Activated gamma-delta T cell treated with Interleukin-2 at 50 U/mL for 16 hours (primary cell): ENCODE measurements at regions not wholly inside any gene's neighbourhood (a gene's known extent, or its start where the extent isn't known, plus 50 kb on each side); places are given as distances from the start of the nearest gene placed in this dataset.
"Not testable (repeated sequence)": the region's sequence is repeated elsewhere in the genome, so short reads cannot be mapped to it uniquely, and the experiment has no call there.

Experiments used
- DNase-seq: peaks from one replicate; pipeline ENCODE4 v3.0.0-alpha.2; 2020

DNA sequence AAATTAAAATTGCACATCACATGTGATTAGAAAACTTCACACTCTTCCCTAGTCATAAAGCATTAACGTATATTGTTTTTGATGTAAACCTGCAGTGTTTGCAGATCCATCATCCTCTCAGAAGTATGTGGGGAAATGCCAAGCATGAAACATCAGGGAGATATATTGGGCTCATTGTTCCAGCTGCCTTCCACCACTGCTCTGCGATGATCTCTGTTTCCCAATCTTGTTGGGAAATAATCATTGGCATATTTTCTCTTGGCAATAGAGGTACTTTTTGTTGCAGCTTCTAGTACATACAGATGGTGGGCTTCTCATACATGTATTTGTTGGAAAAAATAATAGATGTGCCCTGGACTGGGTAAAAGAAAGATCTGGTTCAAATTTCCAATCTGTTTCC, 466.3 kb upstream of the HS3ST1 start:
- DNase-seq: no peak

DNA sequence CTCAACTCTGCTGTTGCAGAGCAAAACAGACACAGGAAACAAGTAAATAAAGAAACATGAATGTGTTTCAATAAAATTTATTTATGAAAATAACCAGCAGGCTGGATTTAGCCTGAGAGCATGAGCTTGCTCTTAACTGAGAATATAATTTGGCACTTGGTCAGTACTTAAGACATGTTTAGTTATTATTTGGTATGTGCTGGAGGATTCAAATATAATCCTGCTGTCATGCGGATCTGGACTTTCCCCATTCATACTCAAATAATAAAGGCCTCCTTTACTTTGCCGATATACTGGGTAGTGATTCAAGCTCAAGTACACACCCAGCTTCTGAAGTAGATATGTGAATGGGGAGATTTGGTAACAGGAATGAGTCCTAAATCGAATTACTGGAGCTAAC, 465.5 kb upstream of the HS3ST1 start:
- no peak for DNase-seq

DNA sequence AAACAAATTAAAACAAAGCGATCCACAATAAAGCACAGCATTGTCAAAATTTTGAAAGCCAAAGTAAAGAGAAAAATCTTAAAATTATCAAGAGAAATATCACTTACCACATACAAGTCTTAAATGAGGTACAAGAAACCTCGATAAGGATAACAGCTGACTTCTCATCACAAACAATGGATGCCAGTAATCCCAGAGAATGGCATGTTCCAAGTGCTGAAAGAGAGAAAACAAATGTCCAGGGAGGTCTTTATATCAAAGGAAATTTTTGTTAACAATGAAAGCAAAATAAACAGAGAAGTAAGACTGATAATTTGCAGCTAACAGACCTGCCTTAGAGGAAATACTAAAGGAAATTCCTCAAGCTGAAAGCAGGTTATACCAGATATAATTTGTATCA, 460.4 kb upstream of the HS3ST1 start:
- DNase-seq: no peak

DNA sequence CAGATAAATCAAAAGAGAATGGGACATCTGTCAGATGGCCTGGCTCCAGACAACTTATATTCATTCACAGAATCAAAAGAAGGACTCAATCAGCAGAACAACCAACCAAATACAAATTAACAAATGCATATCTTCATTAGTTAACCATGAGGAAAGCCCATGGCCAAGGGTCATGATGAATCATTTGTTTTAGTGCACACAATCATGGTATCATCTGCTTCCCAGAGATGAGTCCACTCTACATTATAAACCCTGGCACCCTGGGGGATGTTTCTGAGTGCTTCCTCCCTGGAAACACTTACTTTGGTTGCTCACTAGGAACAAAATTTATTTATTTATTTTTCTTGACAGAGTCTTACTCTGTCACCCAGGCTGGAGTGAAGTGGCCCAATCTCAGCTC, 453.3 kb upstream of the HS3ST1 start:
- no peak for DNase-seq

DNA sequence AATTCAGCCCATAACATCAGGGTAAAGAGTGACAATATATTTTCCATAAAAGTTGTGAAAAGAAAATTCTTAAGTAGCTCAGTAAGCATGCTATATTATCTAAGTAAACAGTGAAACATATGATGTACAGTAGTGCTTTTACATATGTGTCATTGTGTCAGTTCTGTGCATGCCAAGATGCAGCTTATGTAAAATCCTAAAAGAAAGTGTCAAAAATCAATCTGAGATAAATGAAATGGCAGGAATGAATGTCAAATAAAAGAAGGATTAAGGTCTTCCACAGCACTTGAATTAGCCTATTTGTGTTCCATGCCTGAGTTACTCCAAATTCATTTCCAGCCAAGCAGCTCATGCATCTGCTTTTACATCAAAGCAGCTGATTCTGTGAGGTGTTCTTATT, 452.7 kb upstream of the HS3ST1 start:
- no peak for DNase-seq

DNA sequence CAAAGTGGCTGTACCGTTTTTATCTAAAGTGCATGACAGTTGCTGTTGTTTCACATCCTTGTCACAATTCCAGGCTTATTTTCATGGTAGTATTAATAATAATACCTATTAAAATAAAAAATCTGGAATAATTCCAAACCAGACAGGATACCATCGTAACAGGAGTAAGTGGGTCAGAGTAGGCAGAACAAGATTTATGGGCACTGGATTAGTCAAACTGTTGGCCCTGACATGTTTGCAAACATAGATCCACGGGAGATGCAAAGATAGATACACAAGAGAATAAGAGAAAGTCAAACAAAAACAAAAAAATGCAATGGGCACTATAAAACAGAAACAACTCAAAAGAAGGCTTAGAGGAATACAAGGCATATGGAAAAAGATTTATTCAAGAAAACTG, 449.5 kb upstream of the HS3ST1 start:
- DNase-seq: no peak

DNA sequence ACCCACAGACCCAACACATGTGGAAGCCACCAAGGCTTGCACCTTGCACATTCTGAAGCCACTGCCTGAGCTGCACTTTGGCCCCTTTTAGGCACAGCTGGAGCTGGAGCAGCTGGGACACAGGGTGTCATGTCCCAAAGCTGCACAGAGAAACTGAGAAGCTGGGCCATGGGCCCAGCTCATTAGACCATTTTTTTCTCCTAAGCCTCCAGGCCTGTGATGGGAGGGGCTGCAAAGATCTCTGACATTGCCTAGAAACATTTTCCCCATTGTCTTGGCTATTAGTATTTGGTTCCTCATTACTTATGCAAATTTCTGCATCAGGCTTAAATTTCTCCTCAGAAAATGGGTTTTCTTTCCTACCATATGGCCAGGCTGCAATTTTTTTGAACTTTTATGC, 447.4 kb upstream of the HS3ST1 start:
- DNase-seq: no peak

DNA sequence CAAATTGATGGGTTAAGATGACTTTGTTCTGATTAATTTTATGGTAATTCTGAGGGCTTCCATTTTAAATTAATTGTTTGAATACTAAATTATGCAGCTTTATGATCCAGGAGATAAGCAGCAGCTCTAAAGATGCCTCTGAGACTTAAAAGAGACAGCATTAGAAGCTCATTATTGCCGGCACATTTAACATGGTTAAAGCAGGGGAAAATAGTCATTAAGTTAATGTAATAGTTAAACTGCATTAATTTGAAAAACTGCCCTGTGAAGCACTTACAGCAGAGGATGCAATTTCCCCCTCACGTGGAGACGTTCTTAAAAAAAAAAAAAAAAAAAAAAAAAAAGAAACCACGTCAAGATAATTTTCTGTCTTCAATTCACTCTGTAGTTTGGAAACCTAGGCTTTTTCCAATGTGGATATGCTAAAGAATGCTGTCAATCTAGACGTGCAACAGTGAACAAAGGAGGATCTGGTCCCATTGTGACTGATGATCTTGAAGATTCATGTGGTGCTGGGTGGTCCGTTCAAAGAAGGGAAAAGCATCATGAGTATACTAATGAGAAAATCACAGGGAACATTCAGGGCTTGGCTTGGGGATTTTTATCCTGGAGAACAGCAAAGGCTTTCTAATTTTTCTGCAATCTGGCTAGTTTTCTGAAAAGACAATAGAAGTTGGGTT, 440.6 kb upstream of the HS3ST1 start:
- DNase-seq: no peak

DNA sequence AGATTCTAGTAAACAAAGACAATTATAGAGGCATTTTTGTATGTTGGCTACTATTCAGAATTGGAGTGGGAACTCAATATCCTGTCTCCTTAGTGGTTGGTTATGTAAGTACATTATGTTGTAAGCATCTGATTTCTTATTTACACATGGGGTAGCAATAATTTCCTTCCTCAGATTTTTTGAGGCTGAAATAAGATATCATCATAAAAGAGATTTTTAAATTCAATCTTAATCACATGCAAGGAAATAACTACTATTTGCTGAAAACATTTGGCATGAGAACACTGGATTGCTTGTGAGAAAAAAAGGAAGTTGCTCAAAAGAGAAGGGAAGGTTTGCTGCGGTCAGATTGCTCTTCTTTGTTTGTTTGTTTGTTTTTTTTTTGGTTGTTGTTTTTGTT, 437.7 kb upstream of the HS3ST1 start:
- no peak for DNase-seq

DNA sequence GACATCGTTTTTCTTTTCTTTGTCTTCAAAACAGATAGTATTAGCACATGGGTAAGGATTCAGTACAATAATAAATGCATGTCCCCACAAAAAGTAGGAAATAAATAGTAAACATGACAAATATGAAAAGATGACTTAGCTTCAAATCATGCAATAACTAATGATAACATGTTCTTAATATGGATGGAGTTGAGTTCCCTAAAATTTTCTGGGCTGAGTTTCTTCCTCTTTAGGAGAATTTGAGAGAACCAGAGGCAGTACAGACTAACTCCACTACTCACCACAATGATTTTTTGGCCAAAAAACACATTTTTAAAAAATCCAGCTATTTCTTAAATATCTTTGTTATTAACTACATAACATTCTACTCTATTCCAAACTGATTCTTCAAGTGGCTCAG, 432.3 kb upstream of the HS3ST1 start:
- no peak for DNase-seq

DNA sequence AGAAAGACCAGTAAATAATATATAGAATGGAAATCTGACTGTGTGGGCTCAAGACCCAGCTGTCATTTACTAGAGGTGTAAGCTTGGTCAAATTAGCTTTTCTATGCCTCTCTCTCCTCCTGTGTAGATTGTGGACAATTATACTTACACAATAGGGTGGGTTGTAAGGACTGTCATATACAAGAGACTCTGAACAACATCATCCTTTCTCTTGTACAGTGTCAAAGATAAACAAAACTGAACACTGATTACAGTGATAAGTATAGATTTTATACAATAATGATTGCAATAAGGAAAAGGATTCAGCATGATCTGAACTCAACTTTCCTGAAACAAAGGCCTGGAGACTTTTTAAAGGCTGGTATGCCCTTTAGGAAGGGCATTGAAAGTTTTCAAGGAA, 429.2 kb upstream of the HS3ST1 start:
- DNase-seq: no peak

DNA sequence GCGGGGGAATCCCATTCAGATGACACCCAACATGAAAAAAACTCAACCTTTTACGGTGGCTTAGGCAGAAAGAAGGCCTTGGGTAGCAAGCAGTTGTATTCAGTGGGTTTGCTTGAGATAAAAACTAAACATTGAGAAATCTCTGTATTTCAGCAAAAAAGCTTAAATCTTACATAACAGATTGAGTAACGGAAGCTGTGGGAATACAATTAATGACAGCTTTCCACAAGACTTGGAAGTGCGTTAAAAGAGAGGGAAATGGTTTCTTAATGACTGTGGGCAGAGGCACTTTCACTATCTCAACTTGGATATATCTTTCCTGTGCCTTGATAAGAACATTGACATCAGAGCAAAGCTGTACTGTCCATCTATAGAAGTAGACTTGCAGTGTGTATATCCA, 418.5 kb upstream of the HS3ST1 start:
- DNase-seq: no peak

DNA sequence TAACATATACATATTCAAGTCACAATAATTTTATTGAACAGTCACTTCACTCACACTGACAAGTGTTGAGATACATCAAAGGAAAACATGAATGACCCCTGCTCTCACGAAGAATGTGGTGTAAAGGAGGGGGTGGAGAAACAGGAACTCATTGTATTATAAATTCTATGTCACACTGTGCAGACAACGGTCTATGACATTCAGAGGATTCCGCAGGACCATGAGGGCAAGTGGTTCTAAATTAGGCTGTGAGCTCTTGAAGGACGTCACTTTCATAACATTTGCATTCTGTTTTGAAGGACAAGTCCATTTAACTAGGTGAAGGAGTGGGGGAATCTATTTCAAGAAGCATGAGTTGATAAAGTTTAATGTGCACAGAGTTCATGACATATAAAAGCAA, 415.2 kb upstream of the HS3ST1 start:
- no peak for DNase-seq

DNA sequence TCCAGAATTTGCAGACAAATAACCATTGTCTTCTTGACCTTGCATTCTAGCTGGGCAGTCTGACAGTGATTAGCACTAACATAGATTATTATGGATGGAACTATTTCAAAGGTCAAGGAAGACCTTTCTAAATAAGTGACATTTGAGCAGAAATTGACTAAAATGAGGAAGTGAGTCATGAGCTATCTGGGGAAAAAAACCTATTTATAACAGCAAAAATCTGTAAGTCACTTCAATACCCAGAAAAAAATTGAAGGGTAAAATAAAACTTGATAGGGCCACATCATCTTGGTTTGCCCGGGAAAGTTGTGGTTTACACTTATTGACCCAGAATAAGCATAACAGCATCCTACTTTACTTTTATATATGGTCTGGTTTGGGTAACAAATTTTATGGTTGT, 414.6 kb upstream of the HS3ST1 start:
- DNase-seq: no peak

DNA sequence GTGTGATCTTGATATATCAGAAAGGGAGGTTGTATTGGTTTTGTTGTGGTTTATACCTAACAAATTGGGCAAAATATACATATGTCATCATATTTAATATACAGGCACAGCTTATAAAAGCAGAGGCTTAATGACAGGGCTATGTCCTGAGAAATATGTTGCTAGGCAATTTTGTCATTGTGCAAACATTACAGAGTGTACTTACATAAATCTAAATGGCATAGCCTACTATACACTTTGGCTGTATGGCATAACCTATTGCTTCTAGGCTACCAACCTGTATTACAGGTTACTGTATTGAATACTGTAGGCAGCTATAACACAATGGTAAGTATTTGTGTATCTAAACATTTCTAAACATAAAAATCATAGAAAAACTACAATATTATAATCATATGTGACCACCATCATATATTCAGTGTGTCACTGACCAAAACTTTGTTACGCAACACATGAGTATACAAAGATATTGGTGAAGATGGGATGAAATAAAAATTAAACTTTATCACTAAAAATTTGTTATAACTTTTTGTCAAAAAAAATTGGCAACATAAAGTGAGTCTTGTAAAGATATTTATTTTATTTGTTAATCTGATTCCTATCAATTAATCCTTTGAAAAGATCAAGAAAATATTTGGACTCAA, 414.0 kb upstream of the HS3ST1 start:
- no peak for DNase-seq

DNA sequence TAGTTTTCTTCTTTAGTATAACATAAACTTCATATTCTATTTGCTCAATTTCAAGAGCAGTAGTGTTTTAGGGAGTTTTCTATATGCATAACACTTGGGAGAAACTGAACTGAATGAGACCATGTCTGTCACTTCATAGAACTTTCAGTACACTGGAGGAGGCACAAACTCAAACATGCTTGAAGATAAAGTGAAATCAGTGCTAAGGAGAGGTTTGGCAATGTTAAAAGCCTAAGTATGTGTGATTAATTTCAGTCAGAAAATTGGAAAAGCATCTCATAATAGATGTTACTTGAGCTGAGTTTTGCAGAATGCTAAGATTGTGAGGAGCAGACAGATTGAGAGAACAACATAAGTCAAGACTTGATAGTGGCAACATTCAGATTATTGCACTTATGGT, 411.2 kb upstream of the HS3ST1 start:
- DNase-seq: no peak

DNA sequence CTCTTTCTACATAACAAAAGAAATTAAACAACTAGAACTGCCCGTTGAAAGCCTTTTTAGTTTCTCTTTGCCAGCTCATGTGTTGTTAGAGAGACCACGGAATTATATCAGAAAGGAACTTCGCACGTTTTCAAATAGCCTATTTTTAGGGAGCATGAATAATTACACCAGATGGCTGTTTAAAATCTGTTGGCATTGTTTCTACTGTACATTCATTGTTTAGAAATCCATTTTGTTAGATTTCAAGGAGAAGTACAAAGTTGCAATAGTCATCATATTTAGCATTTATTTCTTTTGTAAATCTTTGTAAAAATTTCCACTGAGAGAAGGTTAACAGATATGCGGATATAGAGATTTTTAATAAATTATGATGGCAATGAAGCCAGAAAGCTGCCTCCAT, 403.0 kb upstream of the HS3ST1 start:
- DNase-seq: no peak

DNA sequence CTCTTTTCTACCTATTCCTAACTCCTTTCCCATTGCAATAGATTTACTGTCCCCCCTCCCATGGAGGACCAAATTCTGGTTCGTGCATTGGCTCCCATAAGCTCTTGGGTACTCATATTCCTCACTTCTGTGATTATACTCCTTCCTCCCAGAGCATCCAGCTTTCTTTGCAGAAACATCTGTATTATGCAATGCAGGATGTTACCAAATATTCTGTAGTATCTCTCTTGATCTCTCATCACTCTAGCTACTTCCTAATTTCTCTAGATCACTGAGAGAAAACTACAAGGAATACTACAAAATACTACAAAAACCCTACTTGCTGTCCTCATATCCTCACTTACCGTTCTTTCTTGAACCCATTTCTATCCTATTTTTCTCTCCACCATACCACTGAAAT, 395.9 kb upstream of the HS3ST1 start:
- DNase-seq: no peak

DNA sequence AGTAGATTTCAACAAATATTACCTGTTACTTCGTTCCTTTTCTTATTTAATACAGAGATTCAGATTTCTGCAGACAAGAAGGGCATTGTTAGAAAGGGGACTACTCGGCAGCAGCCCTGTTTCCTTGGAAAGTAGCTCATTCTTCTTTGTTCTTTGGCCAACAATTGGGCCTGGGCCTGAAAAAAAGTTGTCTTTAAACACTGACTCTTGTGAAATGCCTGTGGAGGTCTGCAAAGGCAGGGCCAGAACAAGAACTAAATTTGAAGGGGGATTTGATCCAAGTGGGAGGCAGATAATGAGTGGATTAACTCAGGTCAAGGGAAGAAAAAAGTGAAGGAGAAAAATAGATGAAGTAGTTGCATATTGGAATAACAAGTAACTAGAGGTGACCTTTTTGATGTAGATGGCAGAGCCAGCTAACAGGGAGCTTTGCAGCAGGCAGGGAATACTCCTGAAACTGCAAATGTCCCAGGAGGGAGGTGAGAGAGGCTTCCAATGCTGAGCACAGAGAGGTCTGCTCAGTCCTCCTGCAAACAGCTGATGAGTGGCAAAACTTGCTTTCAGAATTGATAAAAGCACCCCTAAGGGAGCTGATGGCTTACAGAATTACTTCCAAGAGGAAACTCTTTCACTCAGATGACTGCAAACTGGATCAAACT, 393.2 kb upstream of the HS3ST1 start:
- no peak for DNase-seq

DNA sequence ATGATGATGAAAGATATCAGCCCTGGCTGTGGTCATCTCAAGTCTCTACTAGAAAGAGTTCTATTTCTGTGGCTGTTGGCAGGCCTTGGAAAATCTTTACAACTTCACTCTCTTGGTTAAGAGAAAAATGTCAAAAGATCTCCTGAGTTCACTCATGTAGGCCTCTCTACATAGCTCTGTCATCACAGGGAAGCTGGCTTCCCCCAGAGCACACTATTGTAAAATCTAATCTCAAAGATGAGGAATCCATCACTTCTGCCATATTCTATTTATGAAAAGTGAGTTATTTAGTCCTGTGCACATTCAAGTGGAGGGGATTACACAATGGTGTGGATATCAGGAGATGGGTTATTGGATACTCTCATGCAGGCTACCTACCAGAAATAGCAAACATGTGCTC, 388.4 kb upstream of the HS3ST1 start:
- no peak for DNase-seq

DNA sequence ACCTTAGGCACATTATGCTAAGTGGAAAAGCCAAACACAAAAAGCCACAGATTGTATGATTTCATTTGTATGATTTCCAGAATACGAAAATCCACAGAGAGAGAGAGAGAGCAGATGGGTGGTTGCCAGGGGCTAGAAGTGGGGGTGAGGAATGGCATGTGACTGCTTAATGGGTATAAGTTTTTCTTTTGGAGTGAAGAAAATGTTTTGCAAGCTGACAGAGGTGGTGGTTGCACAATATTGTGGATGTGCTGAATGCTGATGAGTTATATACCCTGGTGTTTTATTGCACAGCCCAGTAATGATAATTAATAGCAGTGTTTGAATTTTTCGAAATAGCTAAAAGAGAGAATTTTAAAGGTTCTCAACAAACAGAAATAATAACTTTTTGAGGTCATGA, 386.1 kb upstream of the HS3ST1 start:
- DNase-seq: no peak

DNA sequence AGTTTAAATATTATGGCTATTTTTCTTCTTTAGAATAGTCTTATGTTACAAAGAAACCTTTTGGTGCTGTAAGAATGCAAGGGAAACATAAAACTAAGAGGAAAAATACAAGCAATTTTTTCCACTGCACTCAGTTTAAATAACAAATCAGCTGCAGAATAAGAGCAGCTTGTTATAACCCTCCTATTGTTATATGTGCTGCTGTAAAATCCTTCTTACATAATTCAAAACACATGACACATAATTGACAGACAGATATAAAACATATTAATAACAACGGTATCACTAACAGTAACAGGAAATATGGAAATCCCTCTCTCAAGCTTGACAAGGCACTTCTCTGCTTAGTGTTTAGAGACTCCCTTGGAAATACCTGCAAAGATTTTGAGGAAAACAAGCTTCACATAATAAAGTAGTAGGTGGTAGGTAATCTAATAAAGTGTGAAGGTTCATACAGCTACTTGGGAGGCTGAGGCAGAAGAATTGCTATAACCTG, 385.3 kb upstream of the HS3ST1 start:
- no peak for DNase-seq

DNA sequence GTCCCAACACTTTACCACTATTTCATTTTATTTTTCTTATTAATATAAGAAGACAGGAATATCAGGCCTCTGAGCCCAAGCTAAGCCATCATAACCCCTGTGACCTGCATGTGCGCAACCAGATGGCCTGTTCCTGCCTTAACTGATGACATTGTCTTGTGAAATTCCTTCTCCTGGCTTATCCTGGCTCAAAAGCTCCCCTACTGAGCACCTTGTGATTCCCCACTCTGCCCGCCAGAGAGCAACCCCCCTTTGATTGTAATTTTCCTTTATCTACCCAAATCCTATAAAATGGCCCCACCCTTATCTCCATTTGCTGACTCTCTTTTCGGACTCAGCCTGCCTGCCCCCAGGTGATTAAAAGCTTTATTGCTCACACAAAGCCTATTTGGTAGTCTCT, 382.8 kb upstream of the HS3ST1 start:
- DNase-seq: not testable (repeated sequence)

DNA sequence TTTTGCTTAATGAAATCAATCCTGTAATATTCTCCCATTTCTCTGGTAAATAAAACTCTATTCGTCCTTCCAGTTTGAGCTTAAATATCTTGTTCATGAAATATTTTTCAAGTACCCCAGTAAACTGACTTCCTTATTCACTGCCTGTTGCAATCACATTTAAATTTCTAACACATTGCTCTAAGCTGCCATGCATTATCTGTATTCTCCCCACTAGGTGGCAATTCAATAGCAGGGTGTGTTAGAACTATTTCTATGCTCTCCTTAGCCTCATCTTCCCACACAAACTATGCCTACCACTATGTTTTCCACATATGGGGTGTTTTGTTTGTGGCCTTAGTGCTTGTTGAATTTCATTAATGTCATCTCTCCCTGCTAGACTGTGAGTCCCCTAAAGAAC, 377.1 kb upstream of the HS3ST1 start:
- no peak for DNase-seq
